ENCODE measurements at regions not wholly inside any gene's neighbourhood (a gene's known extent, or its start where the extent isn't known, plus 50 kb on each side); places are given as distances from the start of the nearest gene placed in this dataset.

GRCh38 chr16:7124701-7125100 lies 207.9 kb upstream of the RBFOX1 start (continued):
- TF ChIP-seq CTCF (conservative IDR thresholded peaks at IDR 0.05; ENCODE audit: low read depth in 2 of 2) = no peak
- TF ChIP-seq NANOG (IDR thresholded peaks at IDR 0.05; ENCODE audit: borderline replicate concordance) = no peak
- TF ChIP-seq ZNF114 (CRISPR knock-in tag; IDR thresholded peaks at IDR 0.05) = no peak
- no peak for TF ChIP-seq REST (IDR thresholded peaks at IDR 0.05; ENCODE audit: unreplicated experiment)

GRCh38 chr16:7124242-7124641 lies 208.4 kb upstream of the RBFOX1 start:
- no peak overlapping the region for H3K4me3 Mint-ChIP-seq
- no peak overlapping the region for H3K27ac Mint-ChIP-seq
- peaks cover 5% of the 10 kb centered on the region; the same call in 2 of the 3 replicates for H3K36me3 Mint-ChIP-seq (ENCODE audit: low read depth)
- H3K36me3 ChIP-seq (ENCODE audit: insufficient read depth) = no peaks in the 10 kb centered on the region
- ATAC-seq (no peak), DNase-seq (ENCODE audit: low spot score) (no peak)
- H3K27ac ChIP-seq (ENCODE audit: low read depth) = no peak overlapping the region
- H3K4me2 ChIP-seq = no peak overlapping the region
- H3K4me1 ChIP-seq (ENCODE audit: insufficient read depth) = no peaks in the 10 kb centered on the region
- H3K9me2 ChIP-seq (ENCODE audit: insufficient read depth) = no peaks in the 10 kb centered on the region
- H3K9me3 Mint-ChIP-seq = peaks cover 61% of the 10 kb centered on the region
- H3K27me3 Mint-ChIP-seq (ENCODE audit: insufficient read depth, low read depth, poor library complexity) = no peaks in the 10 kb centered on the region
- no peaks in the 10 kb centered on the region for H4K20me1 ChIP-seq (replicated peaks; ENCODE audit: insufficient read depth)
- H3K27me3 ChIP-seq (ENCODE audit: insufficient read depth) = no peaks in the 10 kb centered on the region
- H2AFZ ChIP-seq = no peak overlapping the region
- peaks cover 5% of the 10 kb centered on the region; the same call in 1 of the 3 replicates for H3K4me1 Mint-ChIP-seq
- no peaks in the 10 kb centered on the region for H3K79me2 ChIP-seq (replicated peaks; ENCODE audit: insufficient read depth)
- H3K4me3 ChIP-seq = no peak overlapping the region
- no peaks in the 10 kb centered on the region for H3F3A ChIP-seq (replicated peaks; ENCODE audit: low read depth)
- TF ChIP-seq CTCF (conservative IDR thresholded peaks at IDR 0.05; ENCODE audit: low read depth in 2 of 2) = no peak
- no peak for TF ChIP-seq ETS1 (IDR thresholded peaks at IDR 0.05)
- TF ChIP-seq ZNF114 (CRISPR knock-in tag; IDR thresholded peaks at IDR 0.05) = no peak
- no peak for TF ChIP-seq EZH2phosphoT487 (IDR thresholded peaks at IDR 0.05; ENCODE audit: unreplicated experiment)
- no peak for TF ChIP-seq CREB1 (CRISPR knock-in tag; IDR thresholded peaks at IDR 0.05; ENCODE audit: low read depth)
- no peak for TF ChIP-seq JUNB (IDR thresholded peaks at IDR 0.05; ENCODE audit: unreplicated experiment)
- no peak for TF ChIP-seq STAT1 (IDR thresholded peaks at IDR 0.05; ENCODE audit: unreplicated experiment)
- no peak for TF ChIP-seq NANOG (IDR thresholded peaks at IDR 0.05; ENCODE audit: borderline replicate concordance)
- no peak for TF ChIP-seq ZNF331 (CRISPR knock-in tag; IDR thresholded peaks at IDR 0.05; ENCODE audit: low read depth)
- no peak for TF ChIP-seq EZH2 (IDR thresholded peaks at IDR 0.05; ENCODE audit: low read depth, unreplicated experiment)
